UCSD-AML1 (cell line): ENCODE measurements at regions not wholly inside any gene's neighbourhood (a gene's known extent, or its start where the extent isn't known, plus 50 kb on each side); places are given as distances from the start of the nearest gene placed in this dataset.

Experiments used
- DNase-seq: peaks from one replicate; lab custom pipeline; 2025; ENCODE audit not compliant: unreplicated experiment; lab: John Stamatoyannopoulos, UW

DNA sequence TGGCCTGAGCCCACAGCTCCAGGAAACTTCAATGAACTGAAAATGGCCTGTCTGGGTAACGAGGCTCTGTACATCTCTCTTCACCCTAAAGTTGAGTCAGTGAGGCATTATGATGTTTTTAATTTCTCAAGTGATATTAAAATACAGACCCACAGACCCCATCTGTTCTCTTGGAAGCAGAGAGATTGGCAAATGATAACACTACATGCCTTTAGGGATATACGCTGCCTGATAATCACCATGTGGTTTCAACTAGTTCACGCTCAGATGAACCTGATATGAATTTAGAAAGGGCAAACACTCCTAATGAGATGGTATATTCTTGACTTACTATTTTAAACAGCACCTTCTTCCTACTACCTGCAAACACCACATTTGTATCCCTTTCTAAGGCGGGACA is 127.5 kb downstream of the RFC3 start:
- DNase-seq: no peak

GRCh38 chr13:33953203-33953602 is 135.3 kb downstream of the RFC3 start:
- no peak for DNase-seq

- DNase-seq: no peak
These were observed 135.8 kb downstream of the RFC3 start for GRCh38 chr13:33953781-33954180.

GRCh38 chr13:33956346-33956745 is 138.4 kb downstream of the RFC3 start:
- no peak for DNase-seq

DNA sequence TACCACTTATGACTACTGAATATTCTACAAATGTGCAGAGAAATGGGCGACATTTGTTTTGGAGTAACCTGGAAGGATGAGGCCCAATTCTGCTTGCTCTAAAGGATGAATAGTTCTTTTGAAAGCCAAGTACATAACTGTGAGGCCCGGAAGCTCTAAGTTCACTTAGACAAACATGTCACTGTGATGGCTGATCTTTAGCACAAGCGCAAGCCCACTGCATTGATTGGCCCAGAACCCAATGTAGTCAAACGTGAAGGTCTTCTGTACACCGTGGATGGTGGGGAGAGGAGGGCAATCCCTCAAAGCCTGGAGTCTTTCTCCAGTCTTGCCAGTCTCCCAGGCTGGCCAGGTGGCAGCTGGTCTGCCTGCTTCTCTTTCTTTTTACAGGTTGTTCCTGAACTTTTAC is 139.6 kb downstream of the RFC3 start:
- no peak for DNase-seq

- DNase-seq: no peak
These were observed 141.0 kb downstream of the RFC3 start for GRCh38 chr13:33958964-33959363.

DNA sequence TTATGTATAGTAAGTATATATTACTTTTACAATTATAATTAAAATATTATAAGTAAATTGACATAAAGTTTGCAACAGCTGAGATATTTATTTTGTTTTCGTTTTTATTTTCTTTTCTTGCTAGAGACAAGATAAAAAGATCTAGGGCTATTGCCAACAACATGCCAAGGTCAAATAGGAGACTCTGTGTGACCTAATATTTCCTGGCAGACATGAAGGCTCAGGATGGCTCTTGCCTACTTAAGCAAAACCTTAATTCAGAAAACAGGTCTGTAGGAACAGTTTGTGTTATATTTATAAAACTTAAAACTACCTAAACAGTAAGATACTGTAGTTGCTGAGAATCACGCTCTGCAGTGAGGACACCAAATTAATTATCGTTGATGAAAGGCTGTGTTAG is 145.2 kb downstream of the RFC3 start:
- no peak for DNase-seq

GRCh38 chr13:33963895-33964294 is 145.9 kb downstream of the RFC3 start:
- DNase-seq: no peak

DNA sequence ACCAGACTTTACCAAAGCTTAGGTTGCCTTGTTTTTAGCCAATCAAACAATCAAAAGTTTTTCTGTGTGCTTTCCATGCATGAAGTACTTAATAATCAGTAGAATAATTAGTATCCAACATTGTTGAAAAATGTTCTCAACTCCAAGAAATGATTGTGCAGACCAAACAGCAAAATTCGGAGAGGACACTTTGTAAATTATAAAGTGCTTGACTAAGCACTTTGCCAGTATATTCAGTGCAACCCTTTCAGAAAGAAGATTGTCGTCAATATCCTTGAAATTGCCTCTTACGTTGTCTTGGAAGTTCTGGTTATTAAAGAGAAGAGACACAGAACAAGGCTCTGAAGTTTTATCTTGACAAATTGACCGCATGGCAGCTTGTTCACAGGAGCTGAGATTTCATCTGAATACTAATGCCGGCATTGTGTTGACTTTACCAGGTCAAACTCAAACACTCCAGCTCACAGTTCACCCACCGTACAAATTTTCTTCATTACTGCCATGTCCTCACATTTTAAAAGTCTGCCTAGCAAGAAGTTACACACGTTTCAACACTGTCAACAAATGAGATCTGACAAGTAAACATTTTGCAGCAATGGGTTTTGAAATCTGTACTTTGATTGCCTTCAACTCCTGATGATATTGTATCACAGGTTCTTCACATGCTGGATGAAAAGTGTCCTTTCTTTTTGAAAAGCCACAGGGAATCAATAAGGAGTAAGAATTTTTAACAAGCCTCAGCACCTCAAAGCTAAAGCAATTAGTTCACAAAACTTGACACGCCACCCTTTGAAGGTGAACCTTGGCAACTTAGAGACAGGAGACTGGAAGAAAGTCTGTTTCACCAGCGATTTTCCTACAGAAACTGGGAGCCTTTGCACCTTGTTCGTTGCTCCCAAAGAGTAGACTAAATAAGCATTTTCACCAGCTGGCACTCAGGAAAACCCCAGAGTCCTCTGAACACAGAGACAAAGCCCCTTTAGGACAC is 150.9 kb downstream of the RFC3 start:
- no peak for DNase-seq

- DNase-seq: no peak
These were observed 153.0 kb downstream of the RFC3 start for GRCh38 chr13:33970746-33971561.

DNA sequence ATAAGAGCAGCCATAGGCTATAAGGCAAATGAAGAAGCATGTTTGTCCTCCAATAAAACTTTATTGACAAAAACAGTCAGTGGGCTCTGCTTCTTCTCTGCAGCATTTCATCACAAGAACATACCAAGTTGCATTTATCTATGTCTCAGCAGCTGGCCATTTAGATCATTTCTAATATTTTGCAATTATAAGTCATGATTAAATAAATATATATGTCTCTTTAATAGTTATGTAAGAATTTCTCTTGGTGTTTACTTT is 153.5 kb downstream of the RFC3 start:
- DNase-seq: no peak

GRCh38 chr13:33973194-33973593 is 155.2 kb downstream of the RFC3 start:
- no peak for DNase-seq

DNA sequence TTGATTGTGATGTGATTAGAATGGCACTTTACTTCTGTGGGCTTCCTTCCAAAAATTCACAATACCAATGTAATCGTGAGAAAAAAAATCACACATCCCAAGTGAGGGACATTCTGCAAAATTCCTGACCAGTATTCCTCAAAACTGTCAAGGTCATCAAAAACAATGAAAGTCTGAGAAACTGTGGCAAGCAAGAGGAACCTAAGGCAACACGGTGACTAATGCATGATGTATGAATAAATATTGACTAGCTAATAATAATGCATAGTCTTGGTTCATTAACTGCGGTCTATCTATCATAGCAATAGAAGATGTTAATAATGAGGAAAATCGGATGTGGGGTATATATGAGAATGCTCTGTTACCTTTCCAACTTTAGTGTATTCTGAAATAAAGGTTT is 159.0 kb downstream of the RFC3 start:
- no peak for DNase-seq

GRCh38 chr13:33978653-33979052 is 160.7 kb downstream of the RFC3 start:
- DNase-seq: no peak

DNA sequence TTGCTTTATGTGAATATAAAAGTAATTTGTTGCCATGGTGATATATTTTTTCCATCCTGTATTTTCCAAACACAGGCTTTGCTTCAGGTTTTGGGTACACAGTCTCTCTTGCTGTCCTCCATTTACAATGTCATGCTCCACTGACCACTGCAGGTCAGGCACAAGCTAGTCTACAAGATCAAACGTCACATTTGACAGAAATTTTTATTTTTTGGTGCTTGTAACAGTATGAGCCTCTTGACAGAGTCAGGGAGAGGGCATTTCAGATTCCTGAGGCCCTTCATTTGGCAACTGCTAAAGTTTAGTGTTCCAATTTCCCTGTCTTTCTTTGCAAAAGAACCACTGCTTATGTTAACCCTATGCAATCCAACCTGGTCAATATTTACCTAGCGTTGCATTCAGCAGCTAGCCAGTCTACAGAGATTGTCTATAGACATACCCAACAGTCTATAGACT is 175.0 kb downstream of the RFC3 start:
- no peak for DNase-seq

GRCh38 chr13:33994198-33994597 is 176.2 kb downstream of the RFC3 start:
- no peak for DNase-seq

DNA sequence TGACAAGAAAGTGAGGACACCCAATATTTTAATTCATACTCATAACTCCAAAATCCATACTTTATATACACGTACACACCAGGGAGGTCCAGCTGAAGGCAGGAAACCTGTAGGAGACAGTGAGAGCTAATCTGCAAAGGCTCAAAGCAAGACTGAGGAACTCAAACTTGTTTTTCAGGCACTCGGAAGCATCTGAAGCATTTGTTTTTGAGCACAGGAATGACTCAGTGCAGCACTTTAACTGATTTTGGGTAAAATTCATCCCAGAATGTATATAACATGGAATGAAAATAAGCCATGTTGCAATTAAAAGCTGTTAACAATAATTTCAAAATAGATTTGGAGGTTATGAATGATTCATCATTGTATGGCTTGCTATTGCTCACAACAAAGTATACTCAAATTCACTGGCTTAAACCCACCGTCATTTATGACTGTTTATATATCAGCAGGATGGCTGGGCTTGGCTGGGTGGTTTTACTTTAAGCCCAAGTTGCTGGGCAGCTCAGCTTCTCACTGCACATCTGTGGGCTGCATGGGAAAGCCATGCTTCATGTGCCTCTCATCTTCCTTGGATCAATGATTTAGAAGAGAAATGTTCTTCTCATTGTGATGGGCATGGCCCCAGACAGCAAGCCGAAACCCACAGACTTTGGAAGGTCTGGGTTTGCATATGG is 177.0 kb downstream of the RFC3 start:
- DNase-seq: no peak

DNA sequence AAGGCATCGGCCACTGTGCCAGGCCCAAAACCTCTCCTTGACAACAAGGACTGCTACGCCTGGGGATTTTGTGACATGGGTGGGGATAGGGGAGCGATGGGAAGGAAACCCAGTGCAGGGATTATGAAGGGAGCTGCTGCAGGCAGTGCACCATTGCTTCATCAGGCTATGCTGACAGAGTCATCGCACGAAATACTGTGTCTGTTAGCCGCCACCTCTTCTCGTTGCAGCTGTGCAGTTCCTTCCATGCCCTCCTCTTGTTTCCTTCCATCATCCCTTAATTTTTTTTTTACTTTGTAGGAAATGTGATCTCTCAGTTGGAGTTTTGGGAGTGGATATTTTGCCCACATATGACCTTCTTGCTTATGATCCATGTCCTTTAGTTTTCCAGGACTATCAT is 178.7 kb downstream of the RFC3 start:
- no peak for DNase-seq

DNA sequence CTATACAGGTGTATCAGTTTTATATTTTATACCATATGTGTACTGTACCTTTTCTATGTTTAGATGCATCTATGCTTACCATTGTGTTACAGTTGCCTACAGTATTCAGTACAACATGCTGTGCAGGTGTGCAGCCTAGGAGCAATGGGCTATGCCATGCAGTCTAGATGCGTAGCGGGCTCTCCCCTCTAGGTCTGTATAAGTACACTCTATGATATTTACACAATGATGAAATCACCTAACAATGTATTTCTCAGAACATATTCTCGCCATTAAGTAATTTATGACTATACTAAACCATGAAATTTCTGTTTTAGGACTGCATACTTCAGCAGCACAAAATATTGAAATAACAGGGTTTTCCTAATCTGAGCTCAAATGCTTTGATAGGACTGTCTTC is 179.6 kb downstream of the RFC3 start:
- DNase-seq: no peak

- no peak for DNase-seq
These were observed 182.1 kb downstream of the RFC3 start for GRCh38 chr13:33999811-34000605.

DNA sequence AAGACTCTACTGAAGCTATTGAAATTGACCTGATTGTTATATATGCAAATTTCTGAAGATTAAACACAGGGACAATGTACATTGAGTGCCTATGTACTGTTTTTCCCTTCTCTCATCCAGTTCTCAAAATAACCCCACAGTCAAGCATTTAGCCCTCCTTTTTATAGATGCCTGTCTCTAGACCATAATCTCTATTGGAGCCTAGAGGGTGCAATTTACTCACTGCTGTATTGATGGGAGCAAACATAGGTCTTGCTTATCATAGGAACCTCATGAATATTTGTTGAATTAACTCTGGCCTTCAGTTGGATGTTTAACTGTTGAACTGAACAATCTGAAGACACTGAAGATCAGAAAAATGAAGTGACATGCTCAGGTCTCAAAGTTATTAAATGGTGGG is 183.0 kb downstream of the RFC3 start:
- DNase-seq: no peak
